HG03139 (cell line): ENCODE measurements at regions not wholly inside any gene's neighbourhood (a gene's known extent, or its start where the extent isn't known, plus 50 kb on each side); places are given as distances from the start of the nearest gene placed in this dataset.
"Not testable (repeated sequence)": the region's sequence is repeated elsewhere in the genome, so short reads cannot be mapped to it uniquely, and the experiment has no call there.

Experiments used
- ATAC-seq: cut with Tn5 transposase; IDR thresholded peaks from one replicate; pipeline ENCODE4 v1.9.1; 2021; ENCODE audit not compliant: unreplicated experiment

- ATAC-seq: no peak
These were observed 62.6 kb downstream of the PLXNA1 start for GRCh38 chr3:127045435-127046045.

DNA sequence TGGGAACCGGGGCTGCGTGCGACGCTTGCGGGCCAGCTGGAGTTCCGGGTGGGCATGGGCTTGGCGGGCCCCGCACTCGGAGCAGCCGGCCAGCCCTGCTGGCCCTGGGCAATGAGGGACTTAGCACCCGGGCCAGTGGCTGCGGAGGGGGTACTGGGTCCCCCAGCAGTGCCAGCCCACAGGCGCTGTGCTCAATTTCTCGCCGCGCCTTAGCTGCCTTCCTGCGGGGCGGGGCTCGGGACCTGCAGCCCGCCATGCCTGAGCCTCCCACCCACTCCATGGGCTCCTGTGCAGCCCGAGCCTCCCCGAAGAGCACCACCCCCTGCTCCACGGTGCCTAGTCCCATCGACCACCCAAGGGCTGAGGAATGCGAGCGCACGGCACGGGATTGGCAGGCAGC lies 63.8 kb downstream of the PLXNA1 start:
- not testable (repeated sequence) for ATAC-seq

DNA sequence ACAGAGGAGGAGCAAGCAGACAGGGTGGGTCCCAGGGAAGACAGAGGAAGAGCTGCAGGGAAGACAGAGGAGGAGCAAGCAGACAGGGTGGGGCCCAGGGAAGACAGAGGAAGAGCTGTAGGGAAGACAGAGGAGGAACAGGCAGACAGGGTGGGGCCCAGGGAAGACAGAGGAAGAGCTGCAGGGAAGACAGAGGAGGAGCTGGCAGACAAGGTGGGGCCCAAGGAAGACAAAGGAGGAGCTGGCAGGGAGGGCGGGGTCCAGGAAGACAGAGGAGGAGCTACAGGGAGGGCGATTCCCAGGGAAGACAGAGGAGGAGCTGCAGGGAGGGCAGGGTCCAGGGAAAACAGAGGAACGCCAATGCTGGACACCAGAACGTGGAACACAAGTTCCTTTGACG lies 66.5 kb downstream of the PLXNA1 start:
- ATAC-seq: no peak

DNA sequence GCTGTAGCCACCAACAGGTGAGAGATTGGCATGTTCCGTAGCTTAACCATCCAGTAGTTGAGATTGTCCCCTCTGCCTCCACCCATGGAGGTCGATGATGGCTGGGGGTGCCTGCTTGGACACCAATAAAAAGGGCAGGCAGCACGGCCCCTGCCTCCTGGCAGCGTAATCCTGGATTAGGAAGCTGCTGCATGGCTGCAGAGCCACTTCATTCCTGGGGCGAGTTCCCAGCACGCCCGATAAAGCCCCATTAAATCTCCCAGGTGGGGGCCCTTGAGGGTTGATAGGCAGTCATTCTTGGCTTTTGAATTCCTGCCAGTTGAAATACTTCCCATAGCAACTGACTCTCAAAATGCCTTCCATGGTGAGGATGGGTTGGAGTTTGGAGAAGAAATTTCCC lies 67.8 kb downstream of the PLXNA1 start:
- no peak for ATAC-seq

DNA sequence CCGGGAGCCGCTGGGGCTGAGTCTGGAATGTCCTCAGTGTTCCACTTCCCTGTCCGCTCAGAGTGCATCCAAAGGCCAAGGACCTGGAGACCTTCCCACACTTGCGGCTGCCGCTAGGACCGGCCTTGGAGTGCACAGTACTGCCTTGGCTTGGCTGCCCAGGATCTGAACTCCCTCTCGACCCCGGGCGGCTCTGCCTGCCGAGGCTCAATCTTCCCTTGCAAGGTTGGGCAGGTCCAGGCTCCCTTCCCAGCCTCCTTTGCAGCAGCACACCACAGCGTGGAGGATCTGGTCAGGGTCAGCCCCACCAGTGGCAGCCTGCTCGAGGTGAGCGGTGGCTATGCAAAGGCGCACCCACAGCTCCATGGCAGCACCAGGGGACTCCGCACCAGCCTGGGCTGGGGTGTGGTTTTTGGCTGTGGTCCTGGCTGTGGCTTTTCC lies 69.2 kb downstream of the PLXNA1 start:
- ATAC-seq: no peak

GRCh38 chr3:127053026-127053425 lies 70.1 kb downstream of the PLXNA1 start:
- no peak for ATAC-seq

DNA sequence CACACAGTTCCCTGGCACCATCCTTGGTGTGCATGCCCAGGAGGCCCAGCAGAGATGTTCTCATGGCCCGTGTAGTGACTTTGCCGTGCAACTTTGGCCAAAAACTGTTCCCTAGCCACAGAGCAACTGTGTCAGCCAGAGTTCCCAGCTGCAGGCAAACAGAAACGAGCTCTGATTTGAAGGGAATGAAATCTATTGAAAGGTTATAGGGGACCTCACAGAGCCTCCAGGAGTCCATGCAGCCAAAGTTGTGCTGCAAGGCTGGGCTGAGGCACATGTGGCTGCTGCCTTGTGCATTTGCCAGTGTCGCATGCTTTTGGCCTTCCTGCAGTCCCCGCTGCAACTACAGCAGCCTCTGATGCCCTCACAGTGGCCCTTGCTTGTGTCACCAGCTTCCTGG lies 70.5 kb downstream of the PLXNA1 start:
- no peak for ATAC-seq

GRCh38 chr3:127053979-127054378 lies 71.1 kb downstream of the PLXNA1 start:
- no peak for ATAC-seq

DNA sequence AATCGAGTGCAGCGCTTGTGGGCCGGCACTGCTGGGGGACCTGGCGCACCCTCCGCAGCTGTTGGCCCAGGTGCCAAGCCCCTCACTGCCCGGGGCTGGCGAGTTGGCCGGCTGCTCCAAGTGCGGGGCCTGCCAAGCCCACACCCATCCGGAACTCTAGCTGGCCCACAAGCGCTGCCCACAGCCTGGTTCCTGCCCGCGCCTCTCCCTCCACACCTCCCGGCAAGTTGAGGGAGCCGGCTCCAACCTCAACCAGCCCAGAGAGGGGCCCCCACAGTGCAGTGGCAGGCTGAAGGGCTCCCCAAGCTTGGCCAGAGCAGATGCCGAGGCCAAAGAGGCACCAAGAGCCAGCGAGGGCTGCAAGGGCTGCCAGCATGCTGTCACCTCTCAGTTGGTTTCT lies 73.4 kb downstream of the PLXNA1 start:
- no peak for ATAC-seq

- no peak for ATAC-seq
These were observed 74.1 kb downstream of the PLXNA1 start for GRCh38 chr3:127056976-127057375.

- no peak for ATAC-seq
These were observed 76.2 kb downstream of the PLXNA1 start for GRCh38 chr3:127059072-127059471.

- no peak for ATAC-seq
These were observed 78.7 kb downstream of the PLXNA1 start for GRCh38 chr3:127061641-127062040.

DNA sequence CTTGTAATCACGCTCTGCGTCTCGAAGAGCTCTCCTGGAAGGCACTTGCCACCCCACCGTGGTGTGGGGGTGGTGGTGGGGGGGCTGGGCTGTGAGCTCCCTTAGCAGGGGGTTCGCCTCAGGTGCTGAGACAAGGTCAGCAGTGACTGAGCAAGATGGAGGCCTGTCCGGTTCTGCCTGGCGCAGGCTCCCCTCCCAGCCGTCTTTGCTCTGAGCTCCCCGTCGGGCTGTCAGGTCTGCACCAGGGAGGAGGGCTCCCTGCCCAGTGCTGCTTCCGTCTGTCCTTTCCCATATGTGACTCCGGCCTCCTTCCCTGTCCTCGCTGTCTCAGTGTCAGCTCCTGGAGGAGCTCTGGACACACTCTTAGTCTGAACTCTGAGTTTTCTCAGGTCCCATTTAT lies 80.0 kb downstream of the PLXNA1 start:
- no peak for ATAC-seq

GRCh38 chr3:127063916-127064315 lies 81.0 kb downstream of the PLXNA1 start:
- no peak for ATAC-seq

- no peak for ATAC-seq
These were observed 81.6 kb downstream of the PLXNA1 start for GRCh38 chr3:127064391-127065137.

DNA sequence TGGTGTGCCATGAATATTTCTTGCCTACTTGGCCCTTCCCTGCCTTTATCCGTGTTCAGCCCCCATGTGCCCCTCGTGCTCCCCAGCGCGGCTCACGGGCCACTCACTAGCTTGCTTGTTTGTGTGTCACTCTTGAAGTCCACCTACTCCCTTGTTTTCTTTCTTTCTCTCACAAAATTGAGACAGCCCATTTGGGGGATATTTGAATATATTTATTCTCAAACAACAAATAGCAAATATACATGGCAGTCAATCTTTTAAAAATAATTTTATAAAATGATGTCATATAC lies 82.2 kb downstream of the PLXNA1 start:
- ATAC-seq: no peak

- ATAC-seq: no peak
These were observed 82.8 kb downstream of the PLXNA1 start for GRCh38 chr3:127065561-127066290.

DNA sequence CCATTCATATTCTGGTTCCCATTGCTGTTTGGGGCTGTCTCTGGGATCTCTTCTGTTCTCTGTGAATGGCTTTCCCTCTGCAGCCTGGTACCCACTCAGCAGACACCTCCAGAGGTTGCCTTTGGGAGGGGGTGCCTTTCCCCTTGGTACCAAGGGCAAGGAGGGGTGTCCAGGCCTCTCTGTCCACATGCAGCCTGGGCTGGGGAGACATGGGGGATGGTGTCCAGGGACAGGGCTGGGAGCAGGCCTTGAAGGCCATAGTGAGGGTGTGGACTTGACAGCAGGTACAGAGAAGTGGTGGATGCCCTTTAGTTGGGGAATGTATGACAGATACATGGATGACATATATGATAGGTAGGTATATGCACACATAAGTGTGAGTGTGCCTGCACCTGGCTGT lies 83.7 kb downstream of the PLXNA1 start:
- ATAC-seq: no peak

GRCh38 chr3:127067116-127067910 lies 84.4 kb downstream of the PLXNA1 start:
- no peak for ATAC-seq

GRCh38 chr3:127068111-127068810 lies 85.3 kb downstream of the PLXNA1 start:
- no peak for ATAC-seq

DNA sequence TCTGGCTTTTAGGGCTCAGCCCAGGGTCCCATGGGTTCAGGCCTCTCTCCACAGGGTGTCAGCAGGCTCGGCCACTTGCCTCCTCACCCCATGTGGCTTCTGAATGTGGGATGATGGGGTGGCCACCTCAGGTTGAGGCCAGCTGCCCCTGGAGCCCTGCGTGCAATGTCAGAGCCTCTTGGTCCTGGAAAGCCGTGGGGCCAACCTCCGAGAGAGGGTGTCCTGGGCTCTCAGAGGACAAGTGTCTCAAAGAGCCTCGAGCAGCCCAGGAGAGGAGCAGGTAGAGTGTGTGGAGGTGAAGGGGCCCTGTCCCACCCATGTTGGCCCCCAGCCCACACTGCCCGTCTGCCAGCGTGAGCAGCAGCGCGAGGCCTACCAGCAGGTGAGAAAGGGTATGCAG lies 86.0 kb downstream of the PLXNA1 start:
- ATAC-seq: no peak
